Right lobe of liver (tissue), 6 donors: ENCODE measurements at regions not wholly inside any gene's neighbourhood (a gene's known extent, or its start where the extent isn't known, plus 50 kb on each side); places are given as distances from the start of the nearest gene placed in this dataset.
"Not testable (repeated sequence)": the region's sequence is repeated elsewhere in the genome, so short reads cannot be mapped to it uniquely, and the experiment has no call there.

ENCODE experiments used
- ATAC-seq, 4 donors: fragments of 200-7000 bp; cut with Tn5 transposase; one replicate each; pipeline ENCODE4 v1.9.1; 2020; ENCODE audit warnings: mild to moderate bottlenecking in 4 of 4, moderate library complexity in 4 of 4
- DNase-seq, 3 donors: peaks; one replicate each; pipeline ENCODE4 v3.0.0-alpha.2; 2020
- H3K27ac ChIP-seq, 3 donors: fragments of 200-600 bp; one replicate each; pipeline ENCODE4 v1.8.0; 2022
- H3K27me3 ChIP-seq, 2 donors: fragments of 200-600 bp; one replicate each; pipeline ENCODE4 v1.8.0; 2022
- H3K36me3 ChIP-seq, 4 donors: fragments of 200-600 bp; sonication (generic) in 1 of 4; one replicate each; pipeline versions ENCODE4 v1.5.1 to v1.8.0; 2017 to 2022; ENCODE audit warnings: control low read depth in 1 of 4
- H3K4me1 ChIP-seq, 4 donors: fragments of 200-600 bp; sonication (generic) in 1 of 4; one replicate each; pipeline versions ENCODE4 v1.5.1 to v1.8.0; 2017 to 2022; ENCODE audit warnings: control low read depth in 1 of 4
- H3K4me3 ChIP-seq, 3 donors: fragments of 200-600 bp; one replicate each; pipeline ENCODE4 v1.8.0; 2022
- H3K9me3 ChIP-seq, 4 donors: fragments of 200-600 bp; sonication (generic) in 1 of 4; one replicate each; pipeline versions ENCODE4 v1.5.1 to v1.8.0; 2017 to 2022; ENCODE audit warnings: control low read depth in 1 of 4
- CTCF ChIP-seq, 4 donors: fragments of 200-600 bp in 3 of 4; fragments of 450-650 bp in 1 of 4; IDR thresholded peaks; one replicate each; pipeline versions ENCODE4 v1.5.1 to v1.8.0; 2016 to 2022; ENCODE audit warnings: antibody characterized with exemption in 4 of 4, mild to moderate bottlenecking in 2 of 4
- POLR2A ChIP-seq: fragments of 450-650 bp; IDR thresholded peaks from one replicate; pipeline ENCODE4 v1.6.1; 2017; ENCODE audit warnings: antibody characterized with exemption, mild to moderate bottlenecking
- WGBS: methylation state at CpG from one replicate; pipeline ENCODE4 v1.1.6; 2018; ENCODE audit warnings: low coverage, low lambda C conversion rate; ENCODE audit not compliant: insufficient coverage; ENCODE audit errors: missing lambda C conversion rate; 5-methylcytosine and 5-hydroxymethylcytosine counted together
- intact Hi-C, 2 donors: fragments of 100-400 bp; cut with DNase I; formaldehyde crosslinking; loops; one replicate each; pipeline versions ENCODE4 v1.11.2 to v1.14.1; 2022
- donor health status: DM: no; HTN: yes; CAD: no.
- donor health status: DM: no; HTN: no; CAD: no.
- donor health status: DM: no; HTN: no; CAD: no.
- donor health status: DM: no; HTN: yes; CAD: no.
- donor health status: DM: no; HTN: yes; CAD: no.

- no peaks in the 10 kb centered on the region for H3K9me3 ChIP-seq
- H3K4me3 ChIP-seq, result no peak overlapping the region
- no peak for TF ChIP-seq POLR2A
- TF ChIP-seq CTCF (IDR thresholded peaks at IDR 0.05), result no peak
- intact Hi-C loops, result no loop called here
- H3K27ac ChIP-seq, result no peak overlapping the region
- DNase-seq (no peak), ATAC-seq (no peak)
- 81% methylated on average over 2 of the region's 2 CpGs for WGBS
- H3K27me3 ChIP-seq, result no peaks in the 10 kb centered on the region
- H3K4me1 ChIP-seq, result no peaks in the 10 kb centered on the region
- H3K36me3 ChIP-seq, result no peaks in the 10 kb centered on the region
These were observed 126.0 kb upstream of the CHST9 start for GRCh38 chr18:27311114-27311513.

GRCh38 chr18:27301615-27302378 lies 116.7 kb upstream of the CHST9 start:
- WGBS, result 37% methylated on average over 5 of the region's 5 CpGs
- TF ChIP-seq POLR2A (no peak), CTCF (IDR thresholded peaks at IDR 0.05) (no peak)
- ATAC-seq, result no peak

GRCh38 chr18:27298214-27298804 lies 113.2 kb upstream of the CHST9 start:
- no peak overlapping the region for H3K4me3 ChIP-seq
- ATAC-seq (peak; percentile 72 to 80 (median 76)), DNase-seq (no peak)
- 33% methylated on average over 4 of the region's 4 CpGs for WGBS
- intact Hi-C loops, result no loop called here
- H3K36me3 ChIP-seq, result no peaks in the 10 kb centered on the region
- TF ChIP-seq POLR2A, result no peak
- peak; percentile 41 to 63 (median 60) for TF ChIP-seq CTCF (IDR thresholded peaks at IDR 0.05)
- no peak overlapping the region for H3K27ac ChIP-seq
- no peaks in the 10 kb centered on the region for H3K27me3 ChIP-seq
- no peaks in the 10 kb centered on the region for H3K9me3 ChIP-seq
- no peaks in the 10 kb centered on the region for H3K4me1 ChIP-seq

More at GRCh38 chr18:27301615-27302378, 116.7 kb upstream of the CHST9 start:
- no peak overlapping the region for H3K4me3 ChIP-seq
- no peaks in the 10 kb centered on the region for H3K4me1 ChIP-seq
- H3K27ac ChIP-seq, result no peak overlapping the region
- intact Hi-C loops, result no loop called here
- H3K9me3 ChIP-seq, result no peaks in the 10 kb centered on the region
- DNase-seq, result no peak
- H3K36me3 ChIP-seq, result no peaks in the 10 kb centered on the region
- H3K27me3 ChIP-seq, result no peaks in the 10 kb centered on the region

GRCh38 chr18:27285973-27286562 lies 101.0 kb upstream of the CHST9 start:
- WGBS, result 79% methylated on average over 1 of the region's 2 CpGs
- ATAC-seq, H3K9me3 ChIP-seq: not testable (repeated sequence)

GRCh38 chr18:27278131-27278530 lies 93.0 kb upstream of the CHST9 start:
- Histone ChIP-seq H3K27me3 (no peaks in the 10 kb centered on the region), H3K27ac (no peak overlapping the region), H3K36me3 (no peaks in the 10 kb centered on the region), H3K4me3 (no peak overlapping the region), H3K4me1 (no peaks in the 10 kb centered on the region), H3K9me3 (no peaks in the 10 kb centered on the region)
- DNase-seq (no peak), ATAC-seq (no peak)
- TF ChIP-seq CTCF (IDR thresholded peaks at IDR 0.05) (no peak), POLR2A (no peak)
- WGBS, result 83% methylated on average over 3 of the region's 3 CpGs
- intact Hi-C loops, result no loop called here

More at GRCh38 chr18:27285973-27286562, 101.0 kb upstream of the CHST9 start:
- DNase-seq, H3K27me3 ChIP-seq, H3K4me3 ChIP-seq, H3K27ac ChIP-seq, intact Hi-C loops, H3K4me1 ChIP-seq, H3K36me3 ChIP-seq: not testable (repeated sequence)
